ENCODE measurements at regions not wholly inside any gene's neighbourhood (a gene's known extent, or its start where the extent isn't known, plus 50 kb on each side); places are given as distances from the start of the nearest gene placed in this dataset.
A peak's percentile ranks its signal among the peaks of the same experiment; 100 is the strongest.

DNA sequence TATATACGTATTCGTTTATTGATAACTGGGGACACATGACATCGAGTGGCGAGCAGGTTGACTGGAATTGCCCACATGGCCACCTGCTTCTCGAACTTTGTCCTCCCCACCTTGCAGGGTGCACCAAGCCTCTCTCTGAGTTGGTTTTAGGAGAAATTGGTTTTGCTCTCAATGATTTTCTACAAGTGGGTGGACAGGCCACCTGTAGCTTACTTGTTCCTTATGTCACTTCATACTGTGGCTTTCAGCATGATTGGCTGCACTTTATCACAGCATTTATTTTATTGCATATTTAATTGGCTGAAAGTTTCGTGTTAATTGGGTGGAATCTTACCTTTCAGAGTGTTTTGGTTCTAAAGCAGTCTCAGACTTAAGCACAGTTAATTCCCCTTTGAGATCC lies 215.6 kb upstream of the SHH start:
- Histone ChIP-seq H2BK5ac (ENCODE audit: low read length) (no peak overlapping the region), H3K23ac (ENCODE audit: low read depth, low read length, poor library complexity) (no peak overlapping the region), H3K79me1 (ENCODE audit: low read depth, low read length) (no peaks in the 10 kb centered on the region), H3K14ac (ENCODE audit: low read length) (no peak overlapping the region), H2AFZ (ENCODE audit: low read length) (no peak overlapping the region), H4K91ac (ENCODE audit: low read depth, low read length, poor library complexity) (no peak overlapping the region), H3K27ac (replicated peaks; ENCODE audit: low read length) (peak overlapping the region; percentile 74), H3K18ac (ENCODE audit: low read length) (peak overlapping the region; percentile 55), H3K4me1 (ENCODE audit: control insufficient read depth in 2 of 2, insufficient read depth in 1 of 2, low read depth in 1 of 2, low read length in 2 of 2) (peaks cover 0 to 33% of the 10 kb centered on the region in 2 donors), H2BK12ac (ENCODE audit: low read length) (no peak overlapping the region), H2BK15ac (ENCODE audit: low read length) (no peak overlapping the region), H2BK120ac (ENCODE audit: low read depth, low read length) (no peak overlapping the region), H3K9ac (ENCODE audit: low read depth, low read length, poor library complexity) (no peak overlapping the region), H3K4me3 (ENCODE audit: low read length in 2 of 2) (no peak overlapping the region), H3K9me3 (replicated peaks in 1 of 2; ENCODE audit: control insufficient read depth in 2 of 2, insufficient read depth in 1 of 2, low read depth in 1 of 2, low read length in 2 of 2) (no peaks in the 10 kb centered on the region), H3K27me3 (ENCODE audit: control insufficient read depth in 3 of 3, insufficient read depth in 3 of 3, low read depth in 1 of 3, low read length in 3 of 3) (no peaks in the 10 kb centered on the region), H3K4me2 (ENCODE audit: insufficient read depth, low read length, poor library complexity, severe bottlenecking) (no peak overlapping the region), H3K36me3 (replicated peaks in 1 of 2; ENCODE audit: control insufficient read depth in 2 of 2, insufficient read depth in 2 of 2, low read length in 2 of 2) (no peaks in the 10 kb centered on the region), H4K8ac (ENCODE audit: low read depth, low read length) (no peak overlapping the region), H2AK5ac (ENCODE audit: low read depth, low read length) (no peak overlapping the region), H3K4ac (ENCODE audit: low read length) (no peak overlapping the region)
- DNase-seq (ENCODE audit: low spot score) = no peak
- WGBS, 2 donors (ENCODE audit: extremely low coverage in 2 of 2, insufficient read length in 2 of 2, insufficient replicate concordance in 1 of 2) = no CpG with 5 or more reads among the region's 6 CpGs

DNA sequence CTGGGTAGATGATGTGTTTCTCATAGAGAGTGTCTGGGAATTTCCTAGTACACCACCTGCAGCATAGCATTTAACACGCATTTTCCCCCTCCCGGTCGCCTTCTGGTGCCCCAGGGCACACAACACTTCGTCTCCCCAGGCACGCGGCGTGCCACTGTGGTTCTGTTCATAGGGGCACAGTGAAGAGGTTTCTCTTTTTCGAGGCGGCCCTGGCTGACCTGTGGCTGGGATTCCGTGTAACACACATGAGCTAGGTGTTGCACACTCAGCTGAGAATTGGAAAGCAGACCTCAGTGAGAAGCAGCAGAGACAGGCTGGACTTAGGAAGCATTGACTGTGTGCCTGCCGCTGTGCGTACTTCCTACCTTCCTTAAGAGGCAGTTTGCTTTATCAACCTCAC lies 214.3 kb upstream of the SHH start:
- no CpG with 5 or more reads among the region's 12 CpGs for WGBS, 2 donors (ENCODE audit: extremely low coverage in 2 of 2, insufficient read length in 2 of 2, insufficient replicate concordance in 1 of 2)
- Histone ChIP-seq H3K36me3 (replicated peaks in 1 of 2; ENCODE audit: control insufficient read depth in 2 of 2, insufficient read depth in 2 of 2, low read length in 2 of 2) (no peaks in the 10 kb centered on the region), H3K27me3 (ENCODE audit: control insufficient read depth in 3 of 3, insufficient read depth in 3 of 3, low read depth in 1 of 3, low read length in 3 of 3) (no peaks in the 10 kb centered on the region), H3K27ac (replicated peaks; ENCODE audit: low read length) (peak overlapping the region; percentile 27), H4K91ac (ENCODE audit: low read depth, low read length, poor library complexity) (peak overlapping the region; percentile 44), H3K18ac (ENCODE audit: low read length) (peak overlapping the region; percentile 83), H3K9me3 (replicated peaks in 1 of 2; ENCODE audit: control insufficient read depth in 2 of 2, insufficient read depth in 1 of 2, low read depth in 1 of 2, low read length in 2 of 2) (no peaks in the 10 kb centered on the region), H2AFZ (ENCODE audit: low read length) (no peak overlapping the region), H3K4me1 (ENCODE audit: control insufficient read depth in 2 of 2, insufficient read depth in 1 of 2, low read depth in 1 of 2, low read length in 2 of 2) (peaks cover 0 to 31% of the 10 kb centered on the region in 2 donors), H3K79me1 (ENCODE audit: low read depth, low read length) (no peaks in the 10 kb centered on the region), H3K23ac (ENCODE audit: low read depth, low read length, poor library complexity) (no peak overlapping the region), H2BK120ac (ENCODE audit: low read depth, low read length) (no peak overlapping the region), H2BK15ac (ENCODE audit: low read length) (no peak overlapping the region), H2BK5ac (ENCODE audit: low read length) (peak overlapping the region; percentile 62), H3K4me2 (ENCODE audit: insufficient read depth, low read length, poor library complexity, severe bottlenecking) (no peak overlapping the region), H3K9ac (ENCODE audit: low read depth, low read length, poor library complexity) (no peak overlapping the region), H3K4ac (ENCODE audit: low read length) (no peak overlapping the region), H2AK5ac (ENCODE audit: low read depth, low read length) (peak overlapping the region; percentile 43), H3K4me3 (ENCODE audit: low read length in 2 of 2) (no peak overlapping the region), H2BK12ac (ENCODE audit: low read length) (no peak overlapping the region), H4K8ac (ENCODE audit: low read depth, low read length) (no peak overlapping the region), H3K14ac (ENCODE audit: low read length) (no peak overlapping the region)
- DNase-seq (ENCODE audit: low spot score) = no peak

DNA sequence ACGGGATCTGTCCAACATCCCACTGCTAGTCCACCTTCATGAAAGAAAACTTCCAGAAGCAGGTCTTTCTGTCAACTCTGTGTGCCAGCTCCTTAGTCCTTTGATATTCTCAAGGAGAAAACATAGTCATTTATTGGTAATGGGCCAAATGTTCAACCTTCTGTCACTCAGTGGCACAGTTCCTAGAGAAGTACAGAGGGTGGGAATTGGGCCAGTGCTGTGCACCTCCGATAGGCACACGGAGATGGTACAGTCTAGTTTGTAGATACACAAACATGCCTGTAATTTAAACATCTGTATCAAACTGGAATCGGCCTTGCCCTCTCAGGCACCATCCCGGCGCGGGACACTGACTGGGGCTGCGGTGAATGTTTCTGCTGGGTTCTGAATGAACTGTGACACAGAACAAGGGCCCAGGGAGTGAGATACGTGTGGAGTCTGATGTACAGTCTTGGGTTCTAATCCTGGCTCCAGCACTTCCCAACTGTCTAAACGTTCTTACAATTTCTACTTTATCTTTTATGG lies 213.9 kb upstream of the SHH start:
- no CpG with 5 or more reads among the region's 10 CpGs for WGBS, 2 donors (ENCODE audit: extremely low coverage in 2 of 2, insufficient read length in 2 of 2, insufficient replicate concordance in 1 of 2)
- Histone ChIP-seq H3K4me2 (ENCODE audit: insufficient read depth, low read length, poor library complexity, severe bottlenecking) (no peak overlapping the region), H3K27ac (replicated peaks; ENCODE audit: low read length) (peak overlapping the region; percentile 27), H4K91ac (ENCODE audit: low read depth, low read length, poor library complexity) (no peak overlapping the region), H3K36me3 (replicated peaks in 1 of 2; ENCODE audit: control insufficient read depth in 2 of 2, insufficient read depth in 2 of 2, low read length in 2 of 2) (no peaks in the 10 kb centered on the region), H2BK120ac (ENCODE audit: low read depth, low read length) (no peak overlapping the region), H3K4ac (ENCODE audit: low read length) (no peak overlapping the region), H3K9me3 (replicated peaks in 1 of 2; ENCODE audit: control insufficient read depth in 2 of 2, insufficient read depth in 1 of 2, low read depth in 1 of 2, low read length in 2 of 2) (no peaks in the 10 kb centered on the region), H2BK15ac (ENCODE audit: low read length) (no peak overlapping the region), H3K4me3 (ENCODE audit: low read length in 2 of 2) (no peak overlapping the region), H3K4me1 (ENCODE audit: control insufficient read depth in 2 of 2, insufficient read depth in 1 of 2, low read depth in 1 of 2, low read length in 2 of 2) (peaks cover 0 to 31% of the 10 kb centered on the region in 2 donors), H2AK5ac (ENCODE audit: low read depth, low read length) (peak overlapping the region; percentile 8), H2AFZ (ENCODE audit: low read length) (no peak overlapping the region), H3K27me3 (ENCODE audit: control insufficient read depth in 3 of 3, insufficient read depth in 3 of 3, low read depth in 1 of 3, low read length in 3 of 3) (no peaks in the 10 kb centered on the region), H3K79me1 (ENCODE audit: low read depth, low read length) (no peaks in the 10 kb centered on the region), H2BK5ac (ENCODE audit: low read length) (peak overlapping the region; percentile 62), H3K9ac (ENCODE audit: low read depth, low read length, poor library complexity) (no peak overlapping the region), H4K8ac (ENCODE audit: low read depth, low read length) (no peak overlapping the region), H2BK12ac (ENCODE audit: low read length) (no peak overlapping the region), H3K23ac (ENCODE audit: low read depth, low read length, poor library complexity) (no peak overlapping the region), H3K18ac (ENCODE audit: low read length) (no peak overlapping the region), H3K14ac (ENCODE audit: low read length) (no peak overlapping the region)
- no peak for DNase-seq (ENCODE audit: low spot score)

DNA sequence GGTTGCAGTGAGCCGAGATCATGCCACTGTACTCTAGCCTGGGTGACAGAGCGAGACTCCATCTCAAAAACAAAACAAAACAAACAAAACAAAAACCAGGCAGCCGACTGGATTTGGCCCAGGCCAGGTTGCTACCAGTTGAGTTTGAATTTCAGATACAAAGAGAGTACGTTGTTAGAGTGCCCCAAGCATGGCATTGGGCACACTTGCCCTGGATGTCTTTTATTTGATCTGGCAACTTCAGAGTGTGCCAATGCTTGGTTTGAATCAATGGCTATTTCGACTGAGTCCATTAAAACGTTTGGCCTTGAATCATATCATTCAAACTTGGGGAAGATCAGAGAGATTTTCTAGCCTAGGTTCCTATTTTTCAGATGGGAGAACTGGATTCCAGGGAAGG lies 213.4 kb upstream of the SHH start:
- Histone ChIP-seq H3K4me1 (ENCODE audit: control insufficient read depth in 2 of 2, insufficient read depth in 1 of 2, low read depth in 1 of 2, low read length in 2 of 2) (peaks cover 0 to 31% of the 10 kb centered on the region in 2 donors), H3K36me3 (replicated peaks in 1 of 2; ENCODE audit: control insufficient read depth in 2 of 2, insufficient read depth in 2 of 2, low read length in 2 of 2) (no peaks in the 10 kb centered on the region), H3K4me3 (ENCODE audit: low read length in 2 of 2) (no peak overlapping the region), H2BK5ac (ENCODE audit: low read length) (no peak overlapping the region), H3K14ac (ENCODE audit: low read length) (no peak overlapping the region), H3K9me3 (replicated peaks in 1 of 2; ENCODE audit: control insufficient read depth in 2 of 2, insufficient read depth in 1 of 2, low read depth in 1 of 2, low read length in 2 of 2) (no peaks in the 10 kb centered on the region), H3K79me1 (ENCODE audit: low read depth, low read length) (no peaks in the 10 kb centered on the region), H2AK5ac (ENCODE audit: low read depth, low read length) (no peak overlapping the region), H2BK15ac (ENCODE audit: low read length) (no peak overlapping the region), H3K27ac (replicated peaks; ENCODE audit: low read length) (no peak overlapping the region), H3K4me2 (ENCODE audit: insufficient read depth, low read length, poor library complexity, severe bottlenecking) (no peak overlapping the region), H3K23ac (ENCODE audit: low read depth, low read length, poor library complexity) (no peak overlapping the region), H4K91ac (ENCODE audit: low read depth, low read length, poor library complexity) (no peak overlapping the region), H3K27me3 (ENCODE audit: control insufficient read depth in 3 of 3, insufficient read depth in 3 of 3, low read depth in 1 of 3, low read length in 3 of 3) (no peaks in the 10 kb centered on the region), H2AFZ (ENCODE audit: low read length) (no peak overlapping the region), H3K18ac (ENCODE audit: low read length) (no peak overlapping the region), H4K8ac (ENCODE audit: low read depth, low read length) (no peak overlapping the region), H3K9ac (ENCODE audit: low read depth, low read length, poor library complexity) (no peak overlapping the region), H2BK12ac (ENCODE audit: low read length) (no peak overlapping the region), H3K4ac (ENCODE audit: low read length) (no peak overlapping the region), H2BK120ac (ENCODE audit: low read depth, low read length) (no peak overlapping the region)
- DNase-seq (ENCODE audit: low spot score) = no peak
- WGBS, 2 donors (ENCODE audit: extremely low coverage in 2 of 2, insufficient read length in 2 of 2, insufficient replicate concordance in 1 of 2) = no CpG with 5 or more reads among the region's 6 CpGs
